Right ventricle myocardium superior (tissue), 1 donor: ENCODE measurements at regions not wholly inside any gene's neighbourhood (a gene's known extent, or its start where the extent isn't known, plus 50 kb on each side); places are given as distances from the start of the nearest gene placed in this dataset.
"Not testable (repeated sequence)": the region's sequence is repeated elsewhere in the genome, so short reads cannot be mapped to it uniquely, and the experiment has no call there.

Experiments
- ATAC-seq: fragments of 200-7000 bp; cut with Tn5 transposase; one replicate; pipeline ENCODE4 v1.9.1; 2020; ENCODE audit warnings: mild to moderate bottlenecking; ENCODE audit not compliant: poor library complexity
- DNase-seq: peaks from one replicate; pipeline ENCODE4 v3.0.0-alpha.2; 2020
- intact Hi-C: fragments of 100-400 bp; cut with DNase I; formaldehyde crosslinking; loops from one replicate; pipeline ENCODE4 v1.11.2; 2022
- donor health status: DM: no; HTN: yes; CAD: no; lungs with severe emphysema.

GRCh38 chr1:55473661-55474060 is 258.5 kb upstream of the USP24 start:
- intact Hi-C loops, result no loop called here
- ATAC-seq, result no peak
- no peak for DNase-seq

DNA sequence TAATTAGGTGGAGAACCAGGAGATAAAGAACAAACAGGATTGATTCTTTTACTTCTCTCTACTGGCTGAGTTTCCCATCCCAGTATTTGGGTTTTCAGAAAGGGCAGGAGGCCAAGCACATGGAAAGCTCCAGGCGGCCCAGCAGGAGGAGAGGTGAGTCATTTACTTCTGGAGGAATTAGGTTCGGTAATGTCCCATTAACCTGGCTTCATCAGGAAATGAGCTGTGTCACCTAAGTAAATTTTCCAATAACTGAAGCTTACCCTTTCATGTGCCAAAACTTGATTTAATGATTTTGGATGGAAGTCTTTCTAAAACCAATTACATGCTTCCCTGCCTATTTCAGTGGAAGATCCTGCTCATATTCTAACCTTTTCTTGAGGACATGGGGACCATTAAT is 257.6 kb upstream of the USP24 start:
- no peak for DNase-seq
- ATAC-seq, result no peak
- intact Hi-C loops, result no loop called here

- ATAC-seq (no peak), DNase-seq (no peak)
- intact Hi-C loops, result no loop called here
These were observed 257.0 kb upstream of the USP24 start for GRCh38 chr1:55472115-55472514.

GRCh38 chr1:55468142-55468795 is 253.1 kb upstream of the USP24 start:
- ATAC-seq (no peak), DNase-seq (no peak)
- intact Hi-C loops, result no loop called here

- intact Hi-C loops, result no loop called here
- no peak for DNase-seq
- ATAC-seq, result no peak
These were observed 251.8 kb upstream of the USP24 start for GRCh38 chr1:55466921-55467320.

DNA sequence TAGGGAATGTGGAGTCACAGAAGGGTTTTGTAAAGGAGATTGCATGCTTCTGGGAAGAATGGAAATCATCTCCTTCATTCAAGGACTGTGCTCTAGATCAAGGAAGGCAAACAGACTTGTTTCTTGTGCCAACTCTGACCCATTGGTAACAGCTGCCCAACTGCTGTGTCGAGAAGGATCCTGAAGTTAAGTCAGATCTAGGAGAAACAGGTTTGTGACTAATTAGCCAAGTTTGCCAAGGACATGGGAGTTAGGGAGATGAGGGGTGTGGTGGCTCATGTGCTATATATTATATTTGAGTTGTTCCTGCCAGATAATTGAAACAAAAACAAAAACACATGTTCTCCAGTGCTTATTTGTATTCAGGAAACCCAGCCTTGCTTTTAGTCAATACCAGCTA is 251.2 kb upstream of the USP24 start:
- ATAC-seq, result no peak
- no peak for DNase-seq
- intact Hi-C loops, result no loop called here

GRCh38 chr1:55464550-55464949 is 249.4 kb upstream of the USP24 start:
- ATAC-seq (no peak), DNase-seq (no peak)
- intact Hi-C loops, result no loop called here

DNA sequence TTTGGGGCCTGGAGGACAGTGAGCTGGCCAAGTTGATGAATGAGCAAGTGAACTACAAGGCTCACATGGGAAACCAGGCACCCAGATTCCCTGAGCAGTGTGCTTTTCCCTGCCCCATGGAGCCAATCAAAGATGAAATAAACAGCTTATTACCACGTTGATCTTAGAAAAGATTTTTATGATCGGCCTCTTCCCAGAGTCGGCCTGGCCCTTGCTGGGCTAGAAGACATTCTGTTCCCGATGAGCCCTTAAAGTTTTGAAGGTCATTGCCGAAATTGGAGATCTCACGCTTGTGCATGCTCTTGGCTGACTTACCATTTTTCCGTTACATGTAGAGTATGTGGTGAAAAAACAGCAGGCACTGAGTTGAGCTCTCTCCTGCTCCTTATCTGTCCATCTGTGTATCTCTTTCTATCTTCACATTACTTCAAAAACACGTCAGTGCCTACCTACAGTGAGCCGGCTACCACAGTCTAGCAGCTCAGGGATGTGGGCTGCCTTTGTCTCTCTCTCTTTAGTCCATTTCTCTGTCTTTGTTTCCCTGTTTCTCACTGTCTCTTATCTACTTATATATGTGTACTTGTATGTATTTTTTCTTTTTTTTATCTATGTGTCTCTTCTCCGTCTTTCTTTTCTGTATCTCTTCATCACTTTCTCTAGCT is 248.8 kb upstream of the USP24 start:
- intact Hi-C loops, result no loop called here
- ATAC-seq (no peak), DNase-seq (no peak)

- ATAC-seq (no peak), DNase-seq (no peak)
- intact Hi-C loops, result no loop called here
These were observed 242.7 kb upstream of the USP24 start for GRCh38 chr1:55457874-55458273.

DNA sequence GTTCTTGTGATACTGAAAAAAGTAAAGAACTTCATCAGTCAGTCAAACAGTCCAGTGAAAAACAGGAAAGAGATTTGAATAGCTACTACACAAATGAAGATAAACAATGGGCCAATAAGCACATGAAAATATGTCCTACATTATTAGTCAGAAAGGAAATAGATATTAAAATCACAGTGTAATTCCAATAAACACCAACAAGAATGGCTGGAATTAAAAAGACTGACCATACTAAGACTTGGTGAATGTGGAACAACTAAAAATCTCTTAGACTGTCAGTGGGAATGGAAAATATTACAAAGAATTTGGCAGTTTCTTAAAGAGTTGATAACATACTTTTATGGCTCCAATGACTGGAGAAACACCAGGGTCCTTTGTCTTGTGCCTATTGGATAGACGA is 241.8 kb upstream of the USP24 start:
- intact Hi-C loops, result no loop called here
- DNase-seq (no peak), ATAC-seq (no peak)

GRCh38 chr1:55448261-55448660 is 233.1 kb upstream of the USP24 start:
- intact Hi-C loops, result no loop called here
- ATAC-seq, result no peak
- no peak for DNase-seq

DNA sequence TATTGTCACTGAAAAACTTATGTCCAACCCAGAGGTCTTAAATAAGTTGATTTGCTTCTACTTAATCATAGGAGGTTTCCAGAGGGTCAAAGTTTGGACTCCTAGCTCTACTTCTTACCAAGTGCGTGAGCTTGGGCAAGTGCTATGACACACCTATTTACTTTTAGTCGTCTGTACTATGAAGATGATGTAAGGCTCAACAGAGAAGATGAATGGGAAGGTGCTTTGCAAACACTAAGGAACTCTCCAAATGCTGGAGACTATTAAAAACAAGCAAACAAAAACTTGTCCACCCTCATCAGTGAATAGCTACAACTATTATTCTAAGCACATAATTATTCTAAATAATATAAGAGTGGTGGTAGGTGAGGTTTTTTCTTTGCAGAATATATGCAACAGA is 232.3 kb upstream of the USP24 start:
- no peak for ATAC-seq
- DNase-seq, result no peak
- intact Hi-C loops, result no loop called here

DNA sequence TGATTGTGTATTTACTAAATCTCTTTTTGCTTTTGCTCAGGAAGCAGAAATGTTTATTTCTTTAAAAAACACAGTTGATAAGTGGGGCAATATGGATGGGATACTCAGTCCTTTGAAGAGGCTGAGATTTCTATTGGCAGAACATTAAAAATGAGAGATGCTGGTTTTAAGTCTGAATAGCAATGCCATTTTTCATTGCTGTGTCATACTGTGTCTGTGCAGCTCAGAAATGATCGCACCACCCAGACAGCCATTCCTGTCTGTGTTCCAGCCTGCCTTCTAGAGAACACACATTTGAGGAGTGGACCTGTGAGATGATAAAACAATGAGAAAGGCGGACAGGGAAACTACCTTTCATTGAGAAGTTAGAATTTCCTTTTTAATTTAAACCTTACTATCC is 231.2 kb upstream of the USP24 start:
- DNase-seq, result no peak
- ATAC-seq, result no peak
- intact Hi-C loops, result no loop called here

GRCh38 chr1:55445416-55445815 is 230.3 kb upstream of the USP24 start:
- DNase-seq (no peak), ATAC-seq (no peak)
- intact Hi-C loops, result no loop called here

DNA sequence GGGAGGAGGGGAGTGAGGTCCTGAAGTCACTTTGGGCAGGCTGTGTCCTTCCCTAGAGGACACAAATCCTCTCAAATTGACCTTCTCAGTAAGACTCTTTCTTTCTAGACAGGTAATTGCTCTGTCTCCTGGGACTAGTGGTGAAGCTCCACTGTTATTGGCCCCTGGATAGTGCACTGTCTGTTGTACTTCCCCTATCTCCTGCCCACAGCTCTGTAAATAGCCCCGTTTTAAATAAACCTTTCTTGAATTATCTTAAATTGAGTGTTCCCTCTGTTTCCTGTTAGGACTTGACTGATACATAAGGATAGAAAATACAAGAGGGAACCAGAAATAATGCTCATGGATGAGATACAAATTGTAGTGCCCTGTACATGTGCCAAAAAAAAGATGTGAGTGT is 229.5 kb upstream of the USP24 start:
- ATAC-seq, result no peak
- DNase-seq, result no peak
- intact Hi-C loops, result no loop called here

DNA sequence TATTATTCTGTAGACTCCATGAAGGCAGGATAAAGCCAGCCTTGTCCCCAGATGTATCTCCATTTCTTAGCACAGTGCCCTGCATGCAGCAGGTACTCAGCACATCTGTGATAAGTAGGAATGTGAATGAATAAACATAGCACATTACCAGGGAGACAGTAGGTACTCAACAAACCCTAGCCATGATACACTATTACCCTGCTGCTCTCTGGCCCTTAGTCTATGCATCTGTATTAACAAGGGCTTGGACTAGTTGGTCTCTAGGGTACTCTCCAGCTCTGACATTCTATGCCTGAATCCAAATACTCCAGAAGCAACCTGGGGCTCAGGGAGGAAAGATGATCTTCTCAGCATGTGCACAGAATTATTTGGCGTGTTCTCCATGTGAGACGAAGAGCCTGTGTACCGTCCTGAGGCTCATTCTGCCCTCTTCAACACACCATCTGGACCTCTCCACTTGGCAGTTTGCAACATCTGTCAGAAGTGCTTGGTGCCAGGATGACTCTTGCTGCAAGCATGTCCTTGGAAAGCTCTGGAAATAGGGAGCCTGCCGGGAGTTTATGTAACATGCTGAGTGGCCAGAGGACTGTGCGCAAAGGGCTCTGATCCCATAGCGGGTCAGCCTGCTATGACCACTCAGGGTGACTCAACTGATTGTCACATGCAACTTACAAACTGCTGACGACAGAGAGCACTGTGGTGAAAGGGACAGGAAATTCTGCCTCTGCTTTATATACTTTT is 228.2 kb upstream of the USP24 start:
- intact Hi-C loops, result no loop called here
- DNase-seq (peak; percentile 86), ATAC-seq (peak; percentile 97)

DNA sequence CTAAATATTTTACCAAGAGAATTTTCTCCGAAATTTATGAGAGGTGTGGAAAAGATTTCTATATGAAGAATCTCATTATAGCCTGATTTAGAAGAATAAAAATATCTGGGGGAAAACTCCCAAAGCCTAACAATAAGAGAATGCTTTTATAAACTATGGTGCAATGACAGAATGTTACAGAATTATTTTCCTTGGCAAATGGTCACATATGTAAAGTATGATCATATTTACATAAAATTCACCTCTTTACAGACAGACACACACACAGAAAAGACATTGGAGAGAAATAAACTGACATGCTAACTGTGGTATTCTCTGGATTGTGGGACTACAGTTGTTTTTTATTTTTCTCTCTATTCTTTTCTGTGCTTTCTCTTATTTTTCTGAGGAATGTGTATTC is 226.3 kb upstream of the USP24 start:
- intact Hi-C loops, result no loop called here
- DNase-seq (no peak), ATAC-seq (no peak)

DNA sequence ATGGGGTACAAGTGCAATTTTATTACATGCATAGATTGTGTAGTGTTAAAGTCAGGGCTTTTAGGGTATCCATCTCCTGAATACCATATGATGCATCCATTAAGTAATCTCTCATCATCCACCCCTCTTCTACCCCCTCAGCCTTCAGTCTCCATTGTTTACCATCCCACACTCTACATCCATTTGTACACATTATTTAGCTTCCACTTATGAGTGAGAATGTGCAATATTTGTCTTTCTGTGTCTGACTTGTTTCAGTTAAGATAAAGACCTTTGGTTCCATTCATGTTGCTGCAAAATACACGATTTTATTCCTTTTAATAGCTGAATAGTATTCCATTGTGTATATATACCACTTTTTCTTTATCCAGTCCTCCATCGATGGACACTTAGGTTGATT is 222.5 kb upstream of the USP24 start:
- ATAC-seq (no peak), DNase-seq (no peak)
- intact Hi-C loops, result no loop called here

- ATAC-seq, intact Hi-C loops, DNase-seq: not testable (repeated sequence)
These were observed 215.6 kb upstream of the USP24 start for GRCh38 chr1:55430720-55431119.

- intact Hi-C loops, DNase-seq, ATAC-seq: not testable (repeated sequence)
These were observed 215.0 kb upstream of the USP24 start for GRCh38 chr1:55430206-55430605.
